ENCODE measurements at regions not wholly inside any gene's neighbourhood (a gene's known extent, or its start where the extent isn't known, plus 50 kb on each side); places are given as distances from the start of the nearest gene placed in this dataset.

- TF ChIP-seq CTCF (IDR thresholded peaks at IDR 0.05) (no peak), POLR2AphosphoS5 (IDR thresholded peaks at IDR 0.05) (no peak), POLR2A (IDR thresholded peaks at IDR 0.05) (no peak)
These were observed 218.7 kb downstream of the DIO2 start for GRCh38 chr14:79992407-79993198.

Data from prostate gland (tissue), 2 donors.